ENCODE measurements at regions not wholly inside any gene's neighbourhood (a gene's known extent, or its start where the extent isn't known, plus 50 kb on each side); places are given as distances from the start of the nearest gene placed in this dataset.

GRCh38 chr3:3685721-3686120, 113.5 kb upstream of the LRRN1 start (continued):
- TF ChIP-seq CLOCK (CRISPR knock-in tag; IDR thresholded peaks at IDR 0.05; ENCODE audit: borderline replicate concordance) (no peak), ZNF511 (CRISPR knock-in tag; IDR thresholded peaks at IDR 0.05) (no peak), CTBP1 (IDR thresholded peaks at IDR 0.05; ENCODE audit: borderline replicate concordance) (no peak), PBX2 (CRISPR knock-in tag; IDR thresholded peaks at IDR 0.05; ENCODE audit: low read depth) (no peak), PBX2 (tag; conservative IDR thresholded peaks at IDR 0.05; ENCODE audit: low read depth) (no peak)

Measured in K562 (cell line).